ENCODE measurements at regions not wholly inside any gene's neighbourhood (a gene's known extent, or its start where the extent isn't known, plus 50 kb on each side); places are given as distances from the start of the nearest gene placed in this dataset.

DNA sequence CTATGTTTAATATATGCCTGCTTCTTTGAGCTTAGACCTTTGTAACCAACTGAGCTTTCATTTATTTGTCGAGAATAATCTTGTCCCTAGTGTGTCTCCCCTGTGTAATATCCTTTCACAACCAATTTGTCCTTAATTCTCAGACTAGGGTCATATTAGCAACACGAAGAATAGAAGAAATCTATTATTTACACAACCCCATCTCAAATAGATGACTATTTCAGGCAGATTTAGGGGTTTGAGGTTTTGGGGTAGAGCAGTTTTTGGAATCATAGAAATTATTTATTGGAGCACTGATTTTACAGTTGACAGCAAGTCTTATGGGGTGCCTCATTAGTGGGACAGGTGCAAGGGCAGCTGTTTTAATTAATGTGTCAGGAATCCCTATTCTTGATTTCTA is 91.2 kb upstream of the ANO4 start:
- TF ChIP-seq, protein P1, sequence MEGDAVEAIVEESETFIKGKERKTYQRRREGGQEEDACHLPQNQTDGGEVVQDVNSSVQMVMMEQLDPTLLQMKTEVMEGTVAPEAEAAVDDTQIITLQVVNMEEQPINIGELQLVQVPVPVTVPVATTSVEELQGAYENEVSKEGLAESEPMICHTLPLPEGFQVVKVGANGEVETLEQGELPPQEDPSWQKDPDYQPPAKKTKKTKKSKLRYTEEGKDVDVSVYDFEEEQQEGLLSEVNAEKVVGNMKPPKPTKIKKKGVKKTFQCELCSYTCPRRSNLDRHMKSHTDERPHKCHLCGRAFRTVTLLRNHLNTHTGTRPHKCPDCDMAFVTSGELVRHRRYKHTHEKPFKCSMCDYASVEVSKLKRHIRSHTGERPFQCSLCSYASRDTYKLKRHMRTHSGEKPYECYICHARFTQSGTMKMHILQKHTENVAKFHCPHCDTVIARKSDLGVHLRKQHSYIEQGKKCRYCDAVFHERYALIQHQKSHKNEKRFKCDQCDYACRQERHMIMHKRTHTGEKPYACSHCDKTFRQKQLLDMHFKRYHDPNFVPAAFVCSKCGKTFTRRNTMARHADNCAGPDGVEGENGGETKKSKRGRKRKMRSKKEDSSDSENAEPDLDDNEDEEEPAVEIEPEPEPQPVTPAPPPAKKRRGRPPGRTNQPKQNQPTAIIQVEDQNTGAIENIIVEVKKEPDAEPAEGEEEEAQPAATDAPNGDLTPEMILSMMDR (IDR thresholded peaks at IDR 0.05) = no peak
- TF ChIP-seq POLR2A (IDR thresholded peaks at IDR 0.05) = no peak
